GM12892 (cell line): ENCODE measurements at regions not wholly inside any gene's neighbourhood (a gene's known extent, or its start where the extent isn't known, plus 50 kb on each side); places are given as distances from the start of the nearest gene placed in this dataset.

Experiments used
- DNase-seq: peaks from one replicate; pipeline ENCODE4 v3.0.0; 2011; ENCODE audit not compliant: insufficient read length
- FAIRE-seq: peaks from 2 replicates; lab custom pipeline; 2011; peaks lifted over from hg19 to GRCh38; lab: Jason Lieb, UNC
- POLR2A ChIP-seq: IDR thresholded peaks from 2 replicates; pipeline ENCODE4 v1.6.1; 2011; ENCODE audit warnings: low read depth, low read length, control low read depth
- POLR2AphosphoS5 ChIP-seq: IDR thresholded peaks from 2 replicates; pipeline ENCODE4 v1.6.1; 2011; ENCODE audit warnings: low read depth, low read length, control low read depth
- TAF1 ChIP-seq: IDR thresholded peaks from 2 replicates; pipeline ENCODE4 v1.6.1; 2011; ENCODE audit warnings: low read depth, mild to moderate bottlenecking, control low read depth, low read length, borderline replicate concordance

DNA sequence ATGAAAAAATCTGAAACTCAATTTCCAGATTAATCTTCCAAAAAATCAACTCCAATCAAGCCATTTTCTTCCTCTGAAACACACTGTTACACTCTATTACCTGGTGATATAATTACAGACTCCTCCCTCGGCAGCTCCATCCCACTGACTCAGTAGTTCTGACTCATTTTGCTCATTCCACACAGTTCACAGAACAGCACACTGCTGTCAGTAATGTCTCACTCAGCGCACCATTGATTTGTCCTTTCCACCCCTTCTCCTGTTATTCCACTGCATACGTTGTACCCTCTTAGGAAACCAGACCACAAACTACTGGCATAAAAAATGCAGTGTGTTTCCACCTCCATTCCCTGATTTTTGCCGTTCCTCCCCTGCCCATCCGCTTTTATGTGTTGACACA, 212.7 kb downstream of the SLIT2 start:
- DNase-seq (no peak), FAIRE-seq (no peak)
- TF ChIP-seq POLR2A = no peak
- TF ChIP-seq POLR2AphosphoS5 = no peak
- no peak for TF ChIP-seq TAF1

DNA sequence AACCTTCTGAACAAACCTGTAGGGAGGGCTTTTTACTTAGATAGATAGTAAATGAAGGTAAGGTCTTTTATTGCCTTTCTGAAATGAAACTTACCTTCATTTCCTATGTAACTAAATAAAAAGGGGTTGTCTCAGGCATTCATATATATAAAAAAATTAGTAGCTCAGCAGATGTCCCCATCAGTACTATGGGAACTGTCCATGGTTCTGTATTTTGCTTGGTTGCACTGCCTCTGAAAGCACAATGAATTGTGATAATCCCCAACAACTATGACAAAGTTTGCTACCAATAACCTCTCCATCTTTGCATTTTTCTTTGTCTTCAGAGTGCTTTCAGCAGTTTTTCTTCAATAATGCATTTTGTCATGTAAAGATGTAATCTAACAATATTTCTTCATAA, 222.4 kb downstream of the SLIT2 start:
- TF ChIP-seq POLR2A = no peak
- TF ChIP-seq TAF1 = no peak
- TF ChIP-seq POLR2AphosphoS5 = no peak
- DNase-seq (no peak), FAIRE-seq (no peak)

DNA sequence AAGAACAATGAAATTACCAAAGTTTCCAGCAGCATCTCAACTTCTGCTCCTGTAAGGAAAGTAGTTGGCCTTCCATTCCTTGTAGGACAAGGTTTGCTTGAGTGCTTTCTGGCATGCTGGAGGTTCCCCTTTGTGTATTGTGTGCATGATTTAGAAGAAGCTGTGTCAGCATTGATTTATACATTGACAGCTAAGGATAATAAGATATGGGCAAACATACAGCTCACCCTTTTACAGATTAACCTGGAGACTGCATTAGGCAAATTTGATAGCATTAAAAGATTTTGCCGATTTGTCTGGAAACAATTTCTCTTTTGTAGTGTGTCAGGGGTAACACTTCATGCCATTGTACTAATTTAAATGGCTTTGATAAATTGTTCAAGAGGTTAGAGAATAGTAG, 221.8 kb upstream of the PACRGL start:
- FAIRE-seq (no peak), DNase-seq (no peak)
- no peak for TF ChIP-seq POLR2AphosphoS5
- TF ChIP-seq TAF1 = no peak
- TF ChIP-seq POLR2A = no peak

DNA sequence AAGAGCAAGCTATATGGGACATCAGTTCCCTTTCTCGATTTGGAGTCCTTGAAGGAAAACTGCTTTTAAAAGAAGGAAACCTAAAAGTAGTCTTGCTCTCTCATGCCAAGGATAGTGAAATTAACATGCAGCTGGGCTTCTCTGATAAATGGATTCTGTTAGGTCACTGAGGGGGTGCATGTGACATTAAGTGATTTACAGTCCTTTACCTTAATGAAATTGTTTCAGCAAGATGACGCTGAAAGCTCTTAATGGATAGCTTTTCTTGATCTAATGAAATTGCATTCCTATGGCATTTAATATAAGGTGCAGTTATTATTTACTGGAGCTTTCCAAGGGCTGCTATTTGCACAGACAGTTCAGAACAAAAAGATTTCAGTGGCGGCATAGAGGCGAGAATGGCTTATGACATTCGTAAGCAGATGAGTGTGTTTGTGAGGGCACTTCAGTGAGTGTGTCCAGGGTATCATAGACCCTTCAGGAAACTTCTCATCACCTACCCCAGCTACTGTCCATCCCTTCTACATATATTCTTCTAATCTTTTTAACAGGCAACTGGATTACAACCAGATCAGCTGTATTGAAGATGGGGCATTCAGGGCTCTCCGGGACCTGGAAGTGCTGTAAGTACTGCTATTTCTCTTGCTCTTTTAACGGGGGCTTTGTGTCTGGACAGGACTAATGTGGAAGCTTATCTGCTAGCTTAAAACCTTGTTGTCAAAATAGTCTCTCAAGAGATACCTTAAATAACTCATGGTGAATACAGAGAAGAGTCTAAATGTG, 219.9 kb upstream of the PACRGL start:
- no peak for FAIRE-seq
- DNase-seq = no peak

DNA sequence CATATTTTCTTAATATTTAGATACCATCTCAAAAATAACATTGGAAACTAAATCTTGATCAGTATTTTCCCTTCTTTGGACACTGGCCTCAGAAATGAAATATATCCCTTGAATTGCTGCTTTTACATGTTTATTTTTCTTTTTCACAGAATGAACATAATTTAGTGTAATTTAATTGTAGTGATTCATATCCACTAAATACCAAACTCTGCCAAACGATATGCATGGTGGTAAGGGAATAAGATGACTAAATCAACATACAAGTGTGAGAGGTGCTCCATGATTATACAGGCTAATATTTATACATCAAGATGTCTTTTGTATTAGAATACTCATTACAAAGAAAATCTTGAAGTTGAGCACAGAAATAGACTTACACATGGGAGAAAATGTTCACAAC, 216.8 kb upstream of the PACRGL start:
- TF ChIP-seq TAF1 (no peak), POLR2A (no peak), POLR2AphosphoS5 (no peak)
- DNase-seq (no peak), FAIRE-seq (no peak)

More for the DNA sequence above, 219.9 kb upstream of the PACRGL start:
- TF ChIP-seq POLR2AphosphoS5 (no peak), POLR2A (no peak), TAF1 (no peak)

DNA sequence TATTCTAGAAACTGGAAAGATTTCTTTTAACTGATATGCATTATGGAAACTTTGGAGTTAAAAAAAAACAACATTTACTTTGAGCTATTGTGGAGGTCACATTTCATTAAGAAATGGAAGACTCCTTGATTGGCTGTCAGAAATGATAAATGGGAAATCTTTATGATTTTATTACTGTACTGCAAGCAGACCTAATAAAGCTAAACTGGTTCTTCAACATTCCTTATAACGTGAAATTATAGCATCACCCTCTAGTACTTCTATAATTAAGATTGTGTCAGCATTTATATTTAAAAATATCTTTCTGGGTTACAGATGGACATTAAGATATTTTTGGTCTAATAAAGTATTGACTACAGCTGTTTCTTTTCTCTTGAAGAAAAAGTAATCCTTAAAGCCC, 213.8 kb upstream of the PACRGL start:
- TF ChIP-seq TAF1 (no peak), POLR2A (no peak), POLR2AphosphoS5 (no peak)
- no peak for FAIRE-seq
- DNase-seq = no peak

DNA sequence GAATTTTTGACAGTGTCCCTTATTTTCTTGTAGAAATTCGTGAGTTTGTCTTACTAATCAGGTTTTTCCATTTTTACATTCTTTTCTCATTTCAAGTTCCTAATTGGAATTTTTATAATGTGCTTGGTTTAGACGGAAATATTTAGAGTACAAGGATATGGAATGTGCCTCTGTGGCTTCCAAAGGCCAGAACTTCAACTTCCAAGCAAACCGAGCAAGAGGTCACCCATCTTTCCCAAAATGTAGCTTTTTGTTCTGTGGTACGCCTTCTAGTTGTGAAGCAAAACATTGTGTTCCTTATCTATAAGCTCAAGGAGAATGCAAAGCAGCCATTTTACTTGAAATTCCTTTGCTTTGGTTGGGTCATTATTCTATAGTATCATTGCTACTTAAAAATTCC, 212.8 kb upstream of the PACRGL start:
- FAIRE-seq (no peak), DNase-seq (no peak)
- no peak for TF ChIP-seq TAF1
- TF ChIP-seq POLR2AphosphoS5 = no peak
- TF ChIP-seq POLR2A = no peak

DNA sequence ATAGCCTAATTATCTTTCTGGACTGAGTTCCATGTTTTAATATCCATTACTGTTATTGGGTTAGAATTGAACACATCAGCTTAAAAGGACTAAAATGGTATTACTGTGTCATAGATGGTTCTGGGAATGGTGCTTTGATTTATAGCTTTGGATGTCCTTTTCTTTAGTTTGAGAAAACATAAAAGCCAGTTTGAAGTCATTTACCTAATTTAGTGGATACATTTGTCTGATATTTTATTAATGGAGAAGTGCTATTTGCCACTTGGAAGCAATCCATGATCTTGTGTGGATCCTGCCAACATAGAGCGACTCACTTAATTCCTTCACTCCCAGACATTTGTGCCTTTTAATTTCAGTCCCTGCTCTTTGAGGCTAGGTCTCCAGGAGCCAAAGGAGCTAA, 212.4 kb upstream of the PACRGL start:
- TF ChIP-seq POLR2AphosphoS5 (no peak), TAF1 (no peak), POLR2A (no peak)
- no peak for DNase-seq
- no peak for FAIRE-seq

DNA sequence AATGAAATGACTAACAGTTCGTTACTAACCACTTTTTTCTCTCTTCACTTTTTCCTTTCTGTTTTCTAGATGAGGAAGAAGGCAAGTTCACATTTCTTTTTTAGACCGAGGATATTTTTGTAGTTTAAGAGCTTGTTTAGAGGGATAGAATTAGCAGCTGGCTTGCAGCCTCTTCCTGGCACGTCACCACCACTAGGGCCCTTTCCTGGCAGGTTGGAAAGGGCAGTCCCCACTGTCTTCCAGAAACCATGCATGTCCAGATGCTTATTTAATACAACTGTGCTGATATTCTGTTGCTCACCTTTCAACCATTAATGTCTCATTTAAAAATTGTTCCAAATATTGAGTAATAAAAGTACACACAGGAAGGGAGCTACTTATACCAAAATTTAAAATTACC, 209.5 kb upstream of the PACRGL start:
- no peak for DNase-seq
- TF ChIP-seq POLR2A (no peak), TAF1 (no peak), POLR2AphosphoS5 (no peak)
- no peak for FAIRE-seq

DNA sequence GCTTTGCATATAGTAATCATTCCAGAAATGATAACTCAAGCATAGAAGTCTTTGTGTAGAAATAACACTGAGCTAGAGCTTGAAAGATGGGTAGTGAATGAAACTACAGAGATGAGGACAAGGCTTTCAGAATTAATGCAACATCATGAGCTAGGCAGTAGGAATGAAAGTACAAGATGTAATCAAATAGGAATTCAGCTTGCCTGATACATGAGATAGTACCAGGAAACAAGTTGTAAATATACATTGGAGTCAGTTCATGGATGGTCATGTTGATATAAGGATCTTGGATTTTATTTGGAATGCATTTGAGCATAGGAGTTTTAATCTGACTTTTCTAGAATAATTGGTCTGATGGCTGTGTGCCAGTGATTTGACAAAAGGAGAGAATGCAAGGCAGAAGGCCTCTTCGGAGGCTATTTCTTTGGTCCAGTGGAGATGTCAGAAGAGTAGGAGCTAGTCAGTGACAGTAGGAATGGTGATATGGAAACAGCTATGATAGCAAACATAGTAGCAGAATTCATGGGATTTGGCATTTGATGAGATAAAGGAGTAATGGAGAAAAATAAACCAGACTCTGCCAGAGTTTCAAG, 206.4 kb upstream of the PACRGL start:
- DNase-seq (no peak), FAIRE-seq (no peak)
- TF ChIP-seq POLR2A (no peak), POLR2AphosphoS5 (no peak), TAF1 (no peak)

DNA sequence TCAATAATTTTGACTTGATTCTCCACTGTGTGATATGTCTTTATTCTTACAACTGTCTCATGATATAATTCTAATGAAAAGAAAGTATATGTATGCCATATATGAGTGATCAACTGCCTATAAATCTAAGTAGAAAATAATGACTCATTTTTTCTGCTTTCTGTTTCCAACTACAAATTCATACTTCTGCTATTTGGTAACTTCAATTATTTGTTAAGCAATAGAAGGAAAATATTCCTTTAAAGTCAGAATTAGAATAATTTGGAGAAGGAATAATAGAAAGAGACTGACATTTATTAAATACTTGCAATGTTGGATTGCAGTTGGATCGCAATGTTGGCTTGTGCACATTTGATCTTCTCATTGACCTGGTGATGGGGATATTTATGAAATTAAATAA, 204.2 kb upstream of the PACRGL start:
- TF ChIP-seq POLR2AphosphoS5 (no peak), TAF1 (no peak)
- FAIRE-seq (no peak), DNase-seq (no peak)

DNA sequence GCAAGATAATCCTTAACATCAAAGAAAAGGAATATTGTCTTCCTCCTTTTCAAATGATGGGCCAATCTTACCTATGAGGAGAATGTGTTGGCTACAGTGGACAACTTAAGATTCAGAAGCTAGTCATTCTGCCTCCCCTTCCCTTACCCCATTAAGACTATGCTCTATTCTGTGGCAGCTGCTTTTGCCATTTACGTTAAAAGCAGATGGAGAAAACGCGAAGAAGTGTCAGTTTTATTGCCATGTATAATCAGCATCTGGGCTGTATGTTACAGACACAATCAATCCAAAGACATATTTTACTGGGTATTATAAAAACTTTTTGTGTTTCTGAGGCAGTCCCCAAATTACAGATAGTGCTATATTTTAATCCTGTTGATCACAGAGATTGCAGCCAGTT, 196.1 kb upstream of the PACRGL start:
- no peak for DNase-seq
- TF ChIP-seq POLR2AphosphoS5 = no peak
- no peak for TF ChIP-seq TAF1
- no peak for TF ChIP-seq POLR2A
- no peak for FAIRE-seq

DNA sequence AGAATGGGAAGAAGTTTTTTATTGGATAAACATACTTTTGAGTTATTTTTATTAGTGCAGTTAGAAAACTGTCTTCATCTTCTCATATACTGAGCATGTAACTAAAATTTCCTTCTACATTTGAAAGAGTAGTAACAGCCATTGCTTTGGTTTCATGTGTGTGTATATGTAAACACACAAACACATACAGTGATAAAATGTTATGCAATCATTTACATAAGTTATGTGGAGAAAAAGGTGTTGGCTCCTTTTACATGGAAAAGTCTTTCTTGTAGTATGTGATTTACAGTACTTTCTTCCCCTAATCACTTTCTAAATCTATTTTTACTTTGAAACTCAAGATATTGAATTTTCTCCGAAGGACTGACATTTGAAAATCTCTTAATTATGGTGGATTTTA, 194.3 kb upstream of the PACRGL start:
- DNase-seq = no peak
- TF ChIP-seq TAF1 = no peak
- no peak for TF ChIP-seq POLR2A
- TF ChIP-seq POLR2AphosphoS5 = no peak
- no peak for FAIRE-seq
